Vagina (tissue), 2 donors: ENCODE measurements at regions not wholly inside any gene's neighbourhood (a gene's known extent, or its start where the extent isn't known, plus 50 kb on each side); places are given as distances from the start of the nearest gene placed in this dataset.

Experiments used
- DNase-seq, 2 donors: peaks; one replicate each; pipeline ENCODE4 v3.0.0-alpha.2; 2017; ENCODE audit errors: extremely low spot score in 2 of 2
- H3K27ac ChIP-seq: fragments of 200-600 bp; sonication (generic); one replicate; pipeline ENCODE4 v1.5.1; 2019
- H3K27me3 ChIP-seq: fragments of 200-600 bp; sonication (generic); one replicate; pipeline ENCODE4 v1.5.1; 2019
- H3K36me3 ChIP-seq, 2 donors: fragments of 200-600 bp; sonication (generic); one replicate each; pipeline ENCODE4 v1.5.1; 2017 to 2019
- H3K4me1 ChIP-seq: fragments of 200-600 bp; sonication (generic); one replicate; pipeline ENCODE4 v1.5.1; 2019
- H3K4me3 ChIP-seq, 2 donors: fragments of 200-600 bp; sonication (generic); 1 replicate in 1 of 2; 2 replicates in 1 of 2; pipeline ENCODE4 v1.5.1; 2016 to 2019
- H3K9me3 ChIP-seq: fragments of 200-600 bp; sonication (generic); one replicate; pipeline ENCODE4 v1.5.1; 2019
- CTCF ChIP-seq, 3 experiments: fragments of 450-650 bp in 2 of 3; fragments of 200-600 bp in 1 of 3; sonication (generic) in 1 of 3; IDR thresholded peaks; one replicate each; pipeline ENCODE4 v1.5.1; 2017 to 2019; ENCODE audit warnings: antibody characterized with exemption in 3 of 3, mild to moderate bottlenecking in 2 of 3, moderate library complexity in 2 of 3
- POLR2A ChIP-seq, 2 donors: fragments of 450-650 bp; IDR thresholded peaks; one replicate each; pipeline ENCODE4 v1.6.1; 2017; ENCODE audit warnings: antibody characterized with exemption in 2 of 2, mild to moderate bottlenecking in 2 of 2, moderate library complexity in 2 of 2
- POLR2AphosphoS5 ChIP-seq, 2 donors: sonication (generic); formaldehyde crosslinking; IDR thresholded peaks; one replicate each; pipeline ENCODE4 v1.9.0; 2017; ENCODE audit warnings: antibody characterized with exemption in 2 of 2, mild to moderate bottlenecking in 2 of 2, low read depth in 1 of 2; ENCODE audit not compliant: insufficient read depth in 1 of 2
- intact Hi-C: fragments of 100-400 bp; cut with DNase I; formaldehyde crosslinking; loops from one replicate; pipeline ENCODE4 v1.15.1; 2023

GRCh38 chr5:107779437-107779836 is 108.7 kb upstream of the EFNA5 start:
- Histone ChIP-seq H3K27ac (no peak overlapping the region), H3K27me3 (no peaks in the 10 kb centered on the region), H3K9me3 (peaks cover 5% of the 10 kb centered on the region), H3K36me3 (no peaks in the 10 kb centered on the region), H3K4me1 (no peaks in the 10 kb centered on the region), H3K4me3 (no peak overlapping the region)
- no peak for DNase-seq
- intact Hi-C loops, result no loop called here
- TF ChIP-seq POLR2A (IDR thresholded peaks at IDR 0.05) (no peak), CTCF (IDR thresholded peaks at IDR 0.05) (no peak), POLR2AphosphoS5 (IDR thresholded peaks at IDR 0.05; ENCODE audit: insufficient read depth in 1 of 2, low read depth in 1 of 2) (no peak)

GRCh38 chr5:107778647-107779046 is 107.9 kb upstream of the EFNA5 start:
- no peak overlapping the region for H3K27ac ChIP-seq
- DNase-seq, result no peak
- intact Hi-C loops, result no loop called here
- no peak overlapping the region for H3K4me3 ChIP-seq
- H3K9me3 ChIP-seq, result peaks cover 5% of the 10 kb centered on the region
- no peaks in the 10 kb centered on the region for H3K4me1 ChIP-seq
- no peaks in the 10 kb centered on the region for H3K27me3 ChIP-seq
- TF ChIP-seq CTCF (IDR thresholded peaks at IDR 0.05) (no peak), POLR2A (IDR thresholded peaks at IDR 0.05) (no peak), POLR2AphosphoS5 (IDR thresholded peaks at IDR 0.05; ENCODE audit: insufficient read depth in 1 of 2, low read depth in 1 of 2) (no peak)
- H3K36me3 ChIP-seq, result no peaks in the 10 kb centered on the region

- Histone ChIP-seq H3K27me3 (no peaks in the 10 kb centered on the region), H3K9me3 (peaks cover 5% of the 10 kb centered on the region), H3K4me3 (no peak overlapping the region), H3K4me1 (no peaks in the 10 kb centered on the region), H3K36me3 (no peaks in the 10 kb centered on the region), H3K27ac (no peak overlapping the region)
- intact Hi-C loops, result no loop called here
- DNase-seq, result no peak
- TF ChIP-seq POLR2A (IDR thresholded peaks at IDR 0.05) (no peak), CTCF (IDR thresholded peaks at IDR 0.05) (no peak)
Observed at GRCh38 chr5:107776922-107777740, 106.4 kb upstream of the EFNA5 start.

GRCh38 chr5:107776506-107776905 is 105.8 kb upstream of the EFNA5 start:
- Histone ChIP-seq H3K36me3 (no peaks in the 10 kb centered on the region), H3K4me3 (no peak overlapping the region), H3K9me3 (peaks cover 4% of the 10 kb centered on the region), H3K4me1 (no peaks in the 10 kb centered on the region), H3K27me3 (no peaks in the 10 kb centered on the region), H3K27ac (no peak overlapping the region)
- intact Hi-C loops, result no loop called here
- no peak for DNase-seq
- TF ChIP-seq POLR2AphosphoS5 (IDR thresholded peaks at IDR 0.05; ENCODE audit: insufficient read depth in 1 of 2, low read depth in 1 of 2) (no peak), CTCF (IDR thresholded peaks at IDR 0.05) (no peak), POLR2A (IDR thresholded peaks at IDR 0.05) (no peak)

GRCh38 chr5:107774316-107774715 is 103.6 kb upstream of the EFNA5 start:
- intact Hi-C loops, result no loop called here
- Histone ChIP-seq H3K27me3 (no peaks in the 10 kb centered on the region), H3K4me3 (no peak overlapping the region), H3K27ac (no peak overlapping the region), H3K9me3 (no peaks in the 10 kb centered on the region), H3K4me1 (no peaks in the 10 kb centered on the region), H3K36me3 (no peaks in the 10 kb centered on the region)
- TF ChIP-seq POLR2A (IDR thresholded peaks at IDR 0.05), result no peak
- no peak for TF ChIP-seq POLR2AphosphoS5 (IDR thresholded peaks at IDR 0.05; ENCODE audit: insufficient read depth in 1 of 2, low read depth in 1 of 2)
- no peak for TF ChIP-seq CTCF (IDR thresholded peaks at IDR 0.05)
- no peak for DNase-seq
